NCI-H345 treated with DMSO at 0.1 percent for 48 hours (cell line): ENCODE measurements at regions not wholly inside any gene's neighbourhood (a gene's known extent, or its start where the extent isn't known, plus 50 kb on each side); places are given as distances from the start of the nearest gene placed in this dataset.
"Not testable (repeated sequence)": the region's sequence is repeated elsewhere in the genome, so short reads cannot be mapped to it uniquely, and the experiment has no call there.

Source experiments
- DNase-seq: peaks from one replicate; lab custom pipeline; 2025; ENCODE audit not compliant: unreplicated experiment; lab: John Stamatoyannopoulos, UW

DNA sequence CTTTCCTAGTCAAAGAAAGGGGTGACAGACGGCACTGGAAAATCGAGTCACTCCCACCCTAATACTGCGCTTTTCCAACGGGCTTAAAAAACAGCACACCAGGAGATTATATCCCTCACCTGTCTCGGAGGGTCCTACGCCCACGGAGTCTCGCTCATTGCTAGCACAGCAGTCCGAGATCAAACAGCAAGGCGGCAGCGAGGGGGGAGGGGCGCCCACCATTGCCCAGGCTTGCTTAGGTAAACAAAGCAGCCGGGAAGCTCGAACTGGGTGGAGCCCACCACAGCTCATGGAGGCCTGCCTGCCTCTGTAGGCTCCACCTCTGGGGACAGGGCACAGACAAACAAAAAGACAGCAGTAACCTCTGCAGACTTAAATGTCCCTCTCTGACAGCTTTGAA is 280.7 kb downstream of the TFAP2A start:
- DNase-seq, result not testable (repeated sequence)

- DNase-seq, result no peak
These were observed 286.2 kb downstream of the TFAP2A start for GRCh38 chr6:10128721-10129120.

GRCh38 chr6:10122164-10122563 is 292.7 kb downstream of the TFAP2A start:
- DNase-seq, result no peak

- DNase-seq, result no peak
These were observed 301.9 kb downstream of the TFAP2A start for GRCh38 chr6:10112871-10113549.

DNA sequence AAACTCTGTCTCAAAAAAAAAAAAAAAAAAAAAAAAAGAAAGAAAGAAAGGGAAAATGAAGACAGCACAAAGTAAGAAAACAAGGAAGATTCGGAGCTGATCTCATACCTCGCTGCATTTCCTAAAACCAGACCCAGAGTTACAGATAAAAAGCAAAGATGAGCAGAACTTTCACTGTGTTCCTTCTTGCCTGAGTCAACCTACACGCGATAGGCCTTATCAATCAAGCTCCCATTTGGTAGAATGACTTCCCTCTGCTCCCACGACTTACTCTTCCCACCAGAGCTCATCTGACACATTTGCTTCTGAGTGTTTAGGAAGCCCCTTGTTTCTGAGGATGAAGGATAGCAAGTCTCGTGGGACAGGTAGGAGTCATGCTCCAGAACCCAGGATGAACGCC is 302.9 kb downstream of the TFAP2A start:
- DNase-seq, result no peak

GRCh38 chr6:10101551-10102252 is 313.2 kb downstream of the TFAP2A start:
- no peak for DNase-seq

GRCh38 chr6:10099529-10100140 is 315.2 kb downstream of the TFAP2A start:
- no peak for DNase-seq

- no peak for DNase-seq
These were observed 315.9 kb downstream of the TFAP2A start for GRCh38 chr6:10098756-10099528.

DNA sequence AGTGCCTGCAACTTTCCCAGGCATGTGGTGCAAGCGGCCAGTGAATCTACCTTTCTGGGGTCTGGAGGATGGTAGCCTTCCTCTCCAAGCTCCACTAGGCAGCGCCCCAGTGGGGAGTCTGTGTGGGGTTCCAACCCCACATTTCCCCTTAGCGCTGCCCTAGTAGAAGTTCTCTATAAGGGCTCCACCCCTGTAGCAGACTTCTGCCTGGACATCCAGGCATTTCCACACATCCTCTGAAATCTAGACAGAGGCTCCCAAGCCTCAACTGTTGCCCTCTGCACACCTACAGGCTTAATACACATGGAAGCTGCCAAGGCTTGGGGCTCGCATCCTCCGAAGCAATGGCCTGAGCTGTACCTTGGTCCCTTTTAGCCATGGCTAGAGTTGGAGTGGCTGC is 321.6 kb downstream of the TFAP2A start:
- DNase-seq, result no peak

GRCh38 chr6:10084111-10084986 is 330.5 kb downstream of the TFAP2A start:
- DNase-seq, result no peak

DNA sequence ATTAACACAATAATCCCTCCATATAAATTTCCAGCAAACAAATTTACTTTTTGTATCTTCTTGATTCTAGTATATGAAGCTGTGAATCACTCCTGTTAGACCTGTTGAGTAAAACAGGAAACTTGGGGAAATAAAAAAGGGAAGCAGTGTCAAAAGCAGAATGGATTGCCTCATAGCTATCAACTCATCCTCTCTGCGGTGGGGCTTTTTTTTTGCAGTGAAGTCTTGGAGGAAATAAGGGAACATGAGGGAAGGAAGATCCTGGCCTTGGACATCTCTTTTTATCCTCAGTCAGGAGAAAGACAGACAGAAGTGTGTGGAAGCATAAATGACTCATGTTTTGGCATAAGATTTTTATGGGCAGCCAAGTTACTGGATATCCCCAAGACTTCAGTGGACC is 332.5 kb downstream of the TFAP2A start:
- DNase-seq, result no peak

GRCh38 chr6:10081957-10082356 is 332.9 kb downstream of the TFAP2A start:
- no peak for DNase-seq

DNA sequence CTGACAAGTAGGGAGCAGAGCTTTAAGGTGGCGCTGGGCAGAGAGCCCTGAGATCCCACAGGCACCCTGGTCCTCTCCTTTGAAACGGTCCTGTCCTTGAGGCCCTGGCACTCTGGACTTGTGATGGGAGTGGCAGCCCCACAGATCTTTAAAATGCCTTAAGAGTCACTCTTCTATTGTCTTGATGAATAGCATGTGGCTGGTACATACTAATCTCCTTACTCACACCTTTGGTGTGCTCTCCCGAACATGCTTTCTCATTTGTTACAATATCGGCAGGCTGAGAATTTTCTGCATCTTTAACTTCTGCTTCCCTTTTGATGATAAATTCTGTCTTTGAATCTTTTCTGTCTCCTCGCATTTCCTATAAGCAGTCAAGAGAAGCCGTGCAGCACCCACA is 333.8 kb downstream of the TFAP2A start:
- DNase-seq, result no peak

DNA sequence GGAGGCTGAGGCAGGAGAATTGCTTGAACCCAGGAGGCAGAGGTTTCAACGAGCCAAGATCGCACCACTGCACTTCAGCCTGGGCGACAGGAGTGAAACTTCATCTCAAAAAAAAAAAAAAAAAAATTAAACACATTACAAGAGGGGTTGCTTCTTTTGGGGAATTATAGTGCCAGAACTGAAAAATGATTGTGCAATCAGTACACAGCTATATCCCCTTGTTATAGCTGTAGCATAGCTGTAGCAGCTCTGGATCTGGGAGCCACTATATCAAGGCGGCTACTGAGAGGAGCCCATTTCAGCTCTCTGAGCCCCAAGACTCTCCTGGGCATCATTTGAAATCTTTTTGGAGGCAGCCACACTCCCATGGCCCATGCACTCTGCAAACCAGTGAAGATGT is 334.3 kb downstream of the TFAP2A start:
- DNase-seq, result no peak

- DNase-seq, result no peak
These were observed 336.3 kb downstream of the TFAP2A start for GRCh38 chr6:10078581-10078980.

- not testable (repeated sequence) for DNase-seq
These were observed 340.1 kb downstream of the TFAP2A start for GRCh38 chr6:10074726-10075125.

DNA sequence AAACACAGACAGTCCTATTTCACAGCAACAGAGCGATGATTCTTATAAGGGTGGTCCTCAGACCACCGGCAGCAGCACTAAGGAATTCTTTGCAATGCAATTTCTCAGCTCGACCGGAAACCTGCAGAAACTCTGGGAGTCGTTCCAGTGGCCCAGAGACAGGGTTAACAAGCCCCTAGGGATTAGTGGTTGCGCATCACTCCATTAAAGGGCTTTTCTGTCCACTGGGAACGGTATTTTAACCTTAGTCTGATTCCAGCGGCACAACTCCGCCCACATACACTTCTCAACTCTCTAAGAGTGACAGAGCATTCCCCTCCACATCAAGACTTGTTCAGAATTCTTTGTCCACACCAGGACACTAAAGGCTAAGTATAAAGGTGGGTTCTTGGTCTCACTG is 341.5 kb downstream of the TFAP2A start:
- DNase-seq, result no peak

DNA sequence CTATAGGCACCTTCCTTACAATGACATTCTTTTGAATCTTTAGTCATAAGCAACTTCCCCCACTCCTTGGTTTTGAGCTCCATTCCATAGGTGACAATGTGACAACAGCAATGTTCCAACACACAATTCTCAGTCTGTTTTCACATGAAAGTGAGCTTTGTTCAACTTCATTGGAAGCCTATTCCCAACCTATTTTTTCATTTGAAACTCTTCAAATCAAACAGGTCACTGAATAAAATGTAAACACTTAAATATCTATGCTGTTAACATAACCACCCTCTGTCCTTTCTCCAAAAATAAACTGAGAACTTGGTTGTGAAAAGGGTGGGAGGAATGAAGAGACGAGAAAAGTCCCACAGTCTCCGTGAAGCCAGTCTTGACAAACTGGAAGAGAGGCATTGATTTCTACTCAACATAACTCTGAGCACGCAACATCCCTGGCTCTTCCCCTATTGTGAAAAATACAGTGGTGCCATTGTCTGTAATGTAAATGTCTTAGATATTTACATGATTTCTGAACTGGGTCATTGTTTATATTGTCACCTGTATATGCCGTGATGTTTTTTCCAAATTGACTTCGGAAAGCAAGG is 343.1 kb downstream of the TFAP2A start:
- no peak for DNase-seq

DNA sequence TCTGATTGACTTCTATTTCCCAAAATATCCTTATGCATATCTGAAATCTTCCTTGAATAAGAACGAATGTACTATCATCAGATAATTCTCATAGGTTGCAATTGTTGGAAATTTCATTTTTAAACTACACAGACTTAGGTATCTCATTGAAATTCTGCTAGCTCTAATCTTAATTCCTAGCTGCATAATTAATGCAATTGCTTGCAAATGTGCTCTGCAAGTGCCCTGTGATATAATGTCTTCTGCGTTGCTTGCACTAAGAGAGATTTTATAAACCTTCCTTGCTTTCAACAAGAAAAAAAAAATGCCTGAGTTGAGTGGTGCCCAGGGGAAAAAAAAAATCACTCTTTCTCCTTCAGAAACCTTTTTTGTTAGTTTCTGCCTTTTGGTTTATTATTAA is 354.9 kb downstream of the TFAP2A start:
- DNase-seq, result no peak

- no peak for DNase-seq
These were observed 360.2 kb downstream of the TFAP2A start for GRCh38 chr6:10054672-10055071.
